ENCODE measurements at regions not wholly inside any gene's neighbourhood (a gene's known extent, or its start where the extent isn't known, plus 50 kb on each side); places are given as distances from the start of the nearest gene placed in this dataset.
A peak's percentile ranks its signal among the peaks of the same experiment; 100 is the strongest.

- DNase-seq (ENCODE audit: low read depth) = no peak
- H3K4me1 ChIP-seq (ENCODE audit: control insufficient read depth, insufficient read depth, low read length) = peaks cover 27% of the 10 kb centered on the region
- H3K27me3 ChIP-seq (replicated peaks; ENCODE audit: control insufficient read depth, insufficient read depth, low read length) = no peaks in the 10 kb centered on the region
- H3K36me3 ChIP-seq (ENCODE audit: control insufficient read depth, insufficient read depth, low read length, severe bottlenecking) = no peaks in the 10 kb centered on the region
- H3K9me3 ChIP-seq (ENCODE audit: control insufficient read depth, low read length) = no peaks in the 10 kb centered on the region
- no peak overlapping the region for H3K9ac ChIP-seq (ENCODE audit: low read length)
- H3K4me3 ChIP-seq (ENCODE audit: low read length) = peak overlapping the region; percentile 90
These were observed 199.4 kb upstream of the FOXN3 start for GRCh38 chr14:89616425-89616824.

GRCh38 chr14:89615421-89615820, 198.4 kb upstream of the FOXN3 start:
- Histone ChIP-seq H3K27me3 (replicated peaks; ENCODE audit: control insufficient read depth, insufficient read depth, low read length) (no peaks in the 10 kb centered on the region), H3K4me1 (ENCODE audit: control insufficient read depth, insufficient read depth, low read length) (peaks cover 27% of the 10 kb centered on the region), H3K4me3 (ENCODE audit: low read length) (no peak overlapping the region), H3K9ac (ENCODE audit: low read length) (no peak overlapping the region), H3K9me3 (ENCODE audit: control insufficient read depth, low read length) (no peaks in the 10 kb centered on the region), H3K36me3 (ENCODE audit: control insufficient read depth, insufficient read depth, low read length, severe bottlenecking) (no peaks in the 10 kb centered on the region)
- no peak for DNase-seq (ENCODE audit: low read depth)

GRCh38 chr14:89614009-89614691, 197.1 kb upstream of the FOXN3 start:
- no peaks in the 10 kb centered on the region for H3K36me3 ChIP-seq (ENCODE audit: control insufficient read depth, insufficient read depth, low read length, severe bottlenecking)
- peaks cover 21% of the 10 kb centered on the region for H3K4me1 ChIP-seq (ENCODE audit: control insufficient read depth, insufficient read depth, low read length)
- no peak overlapping the region for H3K9ac ChIP-seq (ENCODE audit: low read length)
- DNase-seq (ENCODE audit: low read depth) = no peak
- H3K27me3 ChIP-seq (replicated peaks; ENCODE audit: control insufficient read depth, insufficient read depth, low read length) = no peaks in the 10 kb centered on the region
- no peaks in the 10 kb centered on the region for H3K9me3 ChIP-seq (ENCODE audit: control insufficient read depth, low read length)
- no peak overlapping the region for H3K4me3 ChIP-seq (ENCODE audit: low read length)

GRCh38 chr14:89613260-89614008, 196.4 kb upstream of the FOXN3 start:
- Histone ChIP-seq H3K4me3 (ENCODE audit: low read length) (no peak overlapping the region), H3K36me3 (ENCODE audit: control insufficient read depth, insufficient read depth, low read length, severe bottlenecking) (peaks cover 1% of the 10 kb centered on the region), H3K4me1 (ENCODE audit: control insufficient read depth, insufficient read depth, low read length) (peaks cover 21% of the 10 kb centered on the region), H3K9me3 (ENCODE audit: control insufficient read depth, low read length) (no peaks in the 10 kb centered on the region), H3K27me3 (replicated peaks; ENCODE audit: control insufficient read depth, insufficient read depth, low read length) (no peaks in the 10 kb centered on the region), H3K9ac (ENCODE audit: low read length) (no peak overlapping the region)
- no peak for DNase-seq (ENCODE audit: low read depth)

GRCh38 chr14:89609500-89610100, 192.6 kb upstream of the FOXN3 start:
- H3K9me3 ChIP-seq (ENCODE audit: control insufficient read depth, low read length) = peaks cover 15% of the 10 kb centered on the region
- peaks cover 12% of the 10 kb centered on the region for H3K36me3 ChIP-seq (ENCODE audit: control insufficient read depth, insufficient read depth, low read length, severe bottlenecking)
- H3K4me1 ChIP-seq (ENCODE audit: control insufficient read depth, insufficient read depth, low read length) = peaks cover 9% of the 10 kb centered on the region
- H3K27me3 ChIP-seq (replicated peaks; ENCODE audit: control insufficient read depth, insufficient read depth, low read length) = no peaks in the 10 kb centered on the region
- no peak overlapping the region for H3K4me3 ChIP-seq (ENCODE audit: low read length)
- H3K9ac ChIP-seq (ENCODE audit: low read length) = no peak overlapping the region
- DNase-seq (ENCODE audit: low read depth) = no peak

GRCh38 chr14:89607453-89607852, 190.4 kb upstream of the FOXN3 start:
- no peaks in the 10 kb centered on the region for H3K27me3 ChIP-seq (replicated peaks; ENCODE audit: control insufficient read depth, insufficient read depth, low read length)
- H3K36me3 ChIP-seq (ENCODE audit: control insufficient read depth, insufficient read depth, low read length, severe bottlenecking) = peaks cover 13% of the 10 kb centered on the region
- no peak overlapping the region for H3K4me3 ChIP-seq (ENCODE audit: low read length)
- no peaks in the 10 kb centered on the region for H3K4me1 ChIP-seq (ENCODE audit: control insufficient read depth, insufficient read depth, low read length)
- H3K9me3 ChIP-seq (ENCODE audit: control insufficient read depth, low read length) = peaks cover 21% of the 10 kb centered on the region
- H3K9ac ChIP-seq (ENCODE audit: low read length) = no peak overlapping the region
- DNase-seq (ENCODE audit: low read depth) = no peak

GRCh38 chr14:89603938-89604480, 187.0 kb upstream of the FOXN3 start:
- Histone ChIP-seq H3K4me3 (ENCODE audit: low read length) (no peak overlapping the region), H3K27me3 (replicated peaks; ENCODE audit: control insufficient read depth, insufficient read depth, low read length) (no peaks in the 10 kb centered on the region), H3K9ac (ENCODE audit: low read length) (no peak overlapping the region), H3K4me1 (ENCODE audit: control insufficient read depth, insufficient read depth, low read length) (no peaks in the 10 kb centered on the region), H3K9me3 (ENCODE audit: control insufficient read depth, low read length) (peaks cover 36% of the 10 kb centered on the region), H3K36me3 (ENCODE audit: control insufficient read depth, insufficient read depth, low read length, severe bottlenecking) (peaks cover 13% of the 10 kb centered on the region)
- no peak for DNase-seq (ENCODE audit: low read depth)

GRCh38 chr14:89600950-89601826, 184.2 kb upstream of the FOXN3 start:
- Histone ChIP-seq H3K27me3 (replicated peaks; ENCODE audit: control insufficient read depth, insufficient read depth, low read length) (no peaks in the 10 kb centered on the region), H3K9me3 (ENCODE audit: control insufficient read depth, low read length) (peaks cover 64% of the 10 kb centered on the region), H3K4me3 (ENCODE audit: low read length) (no peak overlapping the region), H3K36me3 (ENCODE audit: control insufficient read depth, insufficient read depth, low read length, severe bottlenecking) (peaks cover 10% of the 10 kb centered on the region), H3K9ac (ENCODE audit: low read length) (no peak overlapping the region), H3K4me1 (ENCODE audit: control insufficient read depth, insufficient read depth, low read length) (no peaks in the 10 kb centered on the region)
- DNase-seq (ENCODE audit: low read depth) = peak; percentile 45

GRCh38 chr14:89600029-89600428, 183.0 kb upstream of the FOXN3 start:
- H3K9ac ChIP-seq (ENCODE audit: low read length) = no peak overlapping the region
- DNase-seq (ENCODE audit: low read depth) = no peak
- peaks cover 58% of the 10 kb centered on the region for H3K9me3 ChIP-seq (ENCODE audit: control insufficient read depth, low read length)
- peaks cover 4% of the 10 kb centered on the region for H3K36me3 ChIP-seq (ENCODE audit: control insufficient read depth, insufficient read depth, low read length, severe bottlenecking)
- no peak overlapping the region for H3K4me3 ChIP-seq (ENCODE audit: low read length)
- no peaks in the 10 kb centered on the region for H3K27me3 ChIP-seq (replicated peaks; ENCODE audit: control insufficient read depth, insufficient read depth, low read length)
- H3K4me1 ChIP-seq (ENCODE audit: control insufficient read depth, insufficient read depth, low read length) = no peaks in the 10 kb centered on the region

GRCh38 chr14:89598548-89599186, 181.6 kb upstream of the FOXN3 start:
- peaks cover 7% of the 10 kb centered on the region for H3K36me3 ChIP-seq (ENCODE audit: control insufficient read depth, insufficient read depth, low read length, severe bottlenecking)
- H3K4me1 ChIP-seq (ENCODE audit: control insufficient read depth, insufficient read depth, low read length) = no peaks in the 10 kb centered on the region
- H3K4me3 ChIP-seq (ENCODE audit: low read length) = peak overlapping the region; percentile 8
- H3K9me3 ChIP-seq (ENCODE audit: control insufficient read depth, low read length) = peaks cover 58% of the 10 kb centered on the region
- no peaks in the 10 kb centered on the region for H3K27me3 ChIP-seq (replicated peaks; ENCODE audit: control insufficient read depth, insufficient read depth, low read length)
- peak; percentile 8 for DNase-seq (ENCODE audit: low read depth)
- H3K9ac ChIP-seq (ENCODE audit: low read length) = no peak overlapping the region
